B cell (primary cell): ENCODE measurements at regions not wholly inside any gene's neighbourhood (a gene's known extent, or its start where the extent isn't known, plus 50 kb on each side); places are given as distances from the start of the nearest gene placed in this dataset.

Experiments
- ATAC-seq: fragments of 200-7000 bp; cut with Tn5 transposase; one replicate; pipeline ENCODE4 v1.10.0; 2021; ENCODE audit warnings: low read depth, mild to moderate bottlenecking, moderate number of reproducible peaks, moderate library complexity
- CTCF ChIA-PET: fragments of 350-600 bp; sonication (Branson Sonifier 250); formaldehyde crosslinking; loops from one replicate; lab custom pipeline; 2021; ENCODE audit warnings: antibody characterized with exemption, inconsistent platforms; lab: Charles Lee
- POLR2A ChIA-PET: fragments of 350-600 bp; sonication (Branson Sonifier 250); formaldehyde crosslinking; loops from one replicate; lab custom pipeline; 2021; ENCODE audit warnings: antibody characterized with exemption; lab: Charles Lee
- DNase-seq: peaks from one replicate; pipeline ENCODE4 v3.0.0; 2013
- H2AFZ ChIP-seq: 2 replicates; pipeline ENCODE4 v1.6.1; 2012; ENCODE audit warnings: mild to moderate bottlenecking, low read depth, low read length; ENCODE audit not compliant: insufficient read depth, poor library complexity, severe bottlenecking
- H3K27ac ChIP-seq, 2 donors: 1 replicate in 1 of 2; 2 replicates in 1 of 2; pipeline ENCODE4 v1.5.1; 2012 to 2013; ENCODE audit warnings: low read length in 2 of 2, mild to moderate bottlenecking in 2 of 2, moderate library complexity in 1 of 2
- H3K27me3 ChIP-seq, 4 experiments: fragments of 200-600 bp in 1 of 4; sonication (generic) in 1 of 4; replicated peaks in 1 of 4; 1 replicate in 2 of 4; 2 replicates in 2 of 4; pipeline versions ENCODE4 v1.6.1 to v1.7.0; 2013 to 2016; ENCODE audit warnings: low read length in 3 of 4, mild to moderate bottlenecking in 2 of 4, mixed read lengths in 1 of 4, moderate library complexity in 1 of 4; ENCODE audit not compliant: insufficient read depth in 4 of 4, control insufficient read depth in 3 of 4; ENCODE audit errors: control extremely low read depth in 1 of 4
- H3K36me3 ChIP-seq, 2 experiments: replicated peaks in 1 of 2; 1 replicate in 1 of 2; 2 replicates in 1 of 2; pipeline versions ENCODE4 v1.6.1 to v1.7.1; 2013; ENCODE audit warnings: low read length in 1 of 2; ENCODE audit not compliant: insufficient read depth in 2 of 2, control insufficient read depth in 1 of 2; ENCODE audit errors: control extremely low read depth in 1 of 2, extremely low read depth in 1 of 2
- H3K4me1 ChIP-seq, 2 donors: fragments of 200-600 bp in 1 of 2; sonication (generic) in 1 of 2; 1 replicate in 1 of 2; 2 replicates in 1 of 2; pipeline versions ENCODE4 v1.5.1 to v1.6.1; 2013 to 2017; ENCODE audit warnings: low read length in 2 of 2; ENCODE audit not compliant: control insufficient read depth in 2 of 2, insufficient read depth in 2 of 2
- H3K4me2 ChIP-seq: replicated peaks from 2 replicates; pipeline ENCODE3; 2012; ENCODE audit warnings: mild to moderate bottlenecking, low read depth, low read length; ENCODE audit not compliant: poor library complexity, severe bottlenecking
- H3K4me3 ChIP-seq, 5 experiments: fragments of 200-600 bp in 1 of 5; sonication (generic) in 1 of 5; 1 replicate in 3 of 5; 2 replicates in 2 of 5; pipeline versions ENCODE4 v1.5.1 to v1.7.0; 2011 to 2016; ENCODE audit warnings: low read length in 4 of 5, mild to moderate bottlenecking in 4 of 5, low read depth in 2 of 5, control low read depth in 1 of 5, moderate library complexity in 1 of 5; ENCODE audit not compliant: insufficient read depth in 1 of 5; ENCODE audit errors: control extremely low read depth in 1 of 5, extremely low read depth in 1 of 5
- H3K79me2 ChIP-seq: fragments of 200-600 bp; sonication (generic); one replicate; pipeline ENCODE4 v1.6.0; 2016; ENCODE audit warnings: low read length; ENCODE audit not compliant: control insufficient read depth, insufficient read depth
- H3K9ac ChIP-seq: fragments of 200-600 bp; sonication (generic); 2 replicates; pipeline ENCODE4 v1.6.1; 2017; ENCODE audit warnings: mild to moderate bottlenecking, low read length, moderate library complexity
- H3K9me3 ChIP-seq, 3 donors: one replicate each; pipeline versions ENCODE4 v1.6.1 to v1.7.1; 2013; ENCODE audit warnings: low read length in 2 of 3; ENCODE audit not compliant: control insufficient read depth in 2 of 3, insufficient read depth in 1 of 3; ENCODE audit errors: control extremely low read depth in 1 of 3
- H4K20me1 ChIP-seq: 2 replicates; pipeline ENCODE4 v1.6.0; 2012; ENCODE audit warnings: mild to moderate bottlenecking, low read length; ENCODE audit not compliant: insufficient read depth, control insufficient read depth, poor library complexity, severe bottlenecking
- H3K27ac Mint-ChIP-seq: one replicate; pipeline ENCODE4 v1.8.0; 2021; ENCODE audit warnings: mixed read lengths
- H3K27me3 Mint-ChIP-seq: one replicate; pipeline ENCODE4 v1.8.0; 2021; ENCODE audit warnings: mixed read lengths
- H3K4me1 Mint-ChIP-seq: one replicate; pipeline ENCODE4 v1.8.0; 2021; ENCODE audit warnings: mixed read lengths
- H3K4me3 Mint-ChIP-seq: one replicate; pipeline ENCODE4 v1.8.0; 2021; ENCODE audit warnings: mixed read lengths
- H3K9me3 Mint-ChIP-seq: one replicate; pipeline ENCODE4 v1.8.0; 2022; ENCODE audit warnings: mixed read lengths; ENCODE audit not compliant: insufficient read depth
- EZH2 ChIP-seq: IDR thresholded peaks from 2 replicates; pipeline ENCODE4 v1.6.1; 2012; ENCODE audit warnings: borderline replicate concordance, low read depth, mild to moderate bottlenecking, moderate library complexity, low read length; ENCODE audit not compliant: insufficient read depth, poor library complexity, severe bottlenecking
- WGBS: methylation state at CpG from one replicate; pipeline ENCODE4 v1.1.5; 2013; ENCODE audit warnings: missing lambda C conversion rate; ENCODE audit not compliant: insufficient coverage; 5-methylcytosine and 5-hydroxymethylcytosine counted together
- intact Hi-C: fragments of 100-400 bp; cut with micrococcal nuclease; formaldehyde crosslinking; loops from one replicate; pipeline ENCODE4 v1.10.0; 2022
- TF ChIP-seq, protein P1 (sequence below): fragments of 200-600 bp; IDR thresholded peaks from one replicate; pipeline ENCODE4 v1.8.0; 2022; ENCODE audit warnings: antibody characterized with exemption, mild to moderate bottlenecking

DNA sequence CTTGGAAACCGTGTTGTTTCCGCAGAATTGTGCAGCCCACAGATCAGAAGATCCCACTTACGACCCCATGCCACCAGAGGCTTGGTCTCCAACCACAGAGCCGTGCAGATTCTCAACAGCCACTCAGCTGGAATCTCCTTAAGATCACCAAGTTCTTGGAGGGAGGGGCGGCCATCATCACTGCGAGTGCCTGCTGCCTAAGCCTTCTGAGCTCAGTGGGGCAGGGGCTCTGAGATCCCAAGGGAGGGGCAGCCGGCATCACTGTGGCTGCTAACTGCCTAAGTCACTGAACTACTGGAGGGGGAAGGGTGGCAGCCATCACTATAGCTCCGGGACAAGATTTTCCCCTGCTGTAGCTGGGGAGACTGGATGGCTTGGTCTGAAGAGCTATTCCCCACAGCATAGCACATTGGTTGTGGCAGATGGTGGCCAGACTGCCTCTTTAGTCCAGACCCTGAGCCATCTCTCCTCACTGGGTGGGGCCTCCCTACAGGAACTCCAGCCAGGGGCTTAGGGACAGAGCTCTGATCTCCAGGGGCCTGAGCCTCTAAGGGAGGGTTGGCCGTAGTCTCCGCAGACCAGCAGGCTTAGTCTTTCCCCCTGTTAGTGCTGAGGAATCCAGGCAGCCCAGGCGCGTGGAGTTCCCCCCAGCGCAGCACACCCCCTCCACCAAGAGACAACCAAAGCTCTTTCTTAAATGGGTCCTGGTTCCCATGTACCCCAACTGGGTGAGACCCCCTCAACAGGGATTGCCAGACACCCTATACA, 1483.9 kb downstream of the ADGRL3 start:
- Mint-ChIP-seq H3K27me3 (no peaks in the 10 kb centered on the region), H3K27ac (no peak overlapping the region), H3K9me3 (peaks cover 2% of the 10 kb centered on the region), H3K4me3 (no peak overlapping the region), H3K4me1 (no peaks in the 10 kb centered on the region)
- no peaks in the 10 kb centered on the region for H3K27me3 ChIP-seq
- TF ChIP-seq, protein P1, sequence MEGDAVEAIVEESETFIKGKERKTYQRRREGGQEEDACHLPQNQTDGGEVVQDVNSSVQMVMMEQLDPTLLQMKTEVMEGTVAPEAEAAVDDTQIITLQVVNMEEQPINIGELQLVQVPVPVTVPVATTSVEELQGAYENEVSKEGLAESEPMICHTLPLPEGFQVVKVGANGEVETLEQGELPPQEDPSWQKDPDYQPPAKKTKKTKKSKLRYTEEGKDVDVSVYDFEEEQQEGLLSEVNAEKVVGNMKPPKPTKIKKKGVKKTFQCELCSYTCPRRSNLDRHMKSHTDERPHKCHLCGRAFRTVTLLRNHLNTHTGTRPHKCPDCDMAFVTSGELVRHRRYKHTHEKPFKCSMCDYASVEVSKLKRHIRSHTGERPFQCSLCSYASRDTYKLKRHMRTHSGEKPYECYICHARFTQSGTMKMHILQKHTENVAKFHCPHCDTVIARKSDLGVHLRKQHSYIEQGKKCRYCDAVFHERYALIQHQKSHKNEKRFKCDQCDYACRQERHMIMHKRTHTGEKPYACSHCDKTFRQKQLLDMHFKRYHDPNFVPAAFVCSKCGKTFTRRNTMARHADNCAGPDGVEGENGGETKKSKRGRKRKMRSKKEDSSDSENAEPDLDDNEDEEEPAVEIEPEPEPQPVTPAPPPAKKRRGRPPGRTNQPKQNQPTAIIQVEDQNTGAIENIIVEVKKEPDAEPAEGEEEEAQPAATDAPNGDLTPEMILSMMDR = no peak
- no peak for TF ChIP-seq EZH2
- H3K79me2 ChIP-seq = no peaks in the 10 kb centered on the region
- no peak for ATAC-seq
- H3K27ac ChIP-seq = no peak overlapping the region
- ChIA-PET CTCF (no interaction called here), POLR2A (no interaction called here)
- H3K9ac ChIP-seq = no peak overlapping the region
- peaks cover 0 to 12% (median 0%) of the 10 kb centered on the region in 3 donors for H3K9me3 ChIP-seq
- no peak overlapping the region for H3K4me2 ChIP-seq
- no peaks in the 10 kb centered on the region for H3K4me1 ChIP-seq
- no peaks in the 10 kb centered on the region for H3K36me3 ChIP-seq
- H4K20me1 ChIP-seq = no peaks in the 10 kb centered on the region
- WGBS = 93% methylated on average over 9 of the region's 13 CpGs
- no peak overlapping the region for H2AFZ ChIP-seq
- no peak for DNase-seq
- intact Hi-C loops = no loop called here
- H3K4me3 ChIP-seq = no peak overlapping the region

DNA sequence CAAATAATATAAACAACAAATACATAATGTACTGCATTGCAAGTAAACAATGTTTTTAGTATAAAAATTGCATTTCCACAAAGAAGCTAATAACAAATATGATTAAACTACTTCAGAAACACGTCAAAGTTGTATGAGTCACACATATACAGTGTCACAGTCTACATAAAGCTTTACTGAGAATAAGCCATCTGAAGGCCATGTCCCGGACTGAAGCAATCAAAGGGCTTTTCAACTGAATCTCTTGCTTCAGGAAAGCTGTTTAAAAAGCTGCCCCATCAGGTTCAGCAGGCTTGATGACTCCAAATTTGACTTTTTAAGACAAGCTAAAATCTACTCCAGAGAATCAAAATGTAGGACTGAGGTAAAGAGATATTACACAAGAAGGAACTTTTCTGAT, 1476.8 kb downstream of the ADGRL3 start:
- 100% methylated on average over 1 of the region's 2 CpGs for WGBS
- Mint-ChIP-seq H3K4me3 (no peak overlapping the region), H3K4me1 (no peaks in the 10 kb centered on the region), H3K27me3 (no peaks in the 10 kb centered on the region), H3K27ac (no peak overlapping the region), H3K9me3 (peaks cover 4% of the 10 kb centered on the region)
- Histone ChIP-seq H3K4me2 (no peak overlapping the region), H3K4me3 (no peak overlapping the region), H2AFZ (no peak overlapping the region), H3K9ac (no peak overlapping the region), H3K4me1 (no peaks in the 10 kb centered on the region), H4K20me1 (no peaks in the 10 kb centered on the region), H3K27ac (no peak overlapping the region), H3K27me3 (no peaks in the 10 kb centered on the region), H3K36me3 (no peaks in the 10 kb centered on the region), H3K79me2 (no peaks in the 10 kb centered on the region), H3K9me3 (no peaks in the 10 kb centered on the region)
- ATAC-seq = no peak
- intact Hi-C loops = no loop called here
- TF ChIP-seq, protein P1 = no peak
- TF ChIP-seq EZH2 = no peak
- ChIA-PET CTCF (no interaction called here), POLR2A (no interaction called here)
- DNase-seq = no peak
